GM21515 (cell line): ENCODE measurements at regions not wholly inside any gene's neighbourhood (a gene's known extent, or its start where the extent isn't known, plus 50 kb on each side); places are given as distances from the start of the nearest gene placed in this dataset.

Experiments
- ATAC-seq: cut with Tn5 transposase; IDR thresholded peaks from one replicate; pipeline ENCODE4 v1.9.1; 2021; ENCODE audit not compliant: unreplicated experiment

- ATAC-seq, result no peak
Measured at GRCh38 chr4:113849771-113850170, 88.2 kb upstream of the CAMK2D start.

GRCh38 chr4:113847710-113848109, 86.2 kb upstream of the CAMK2D start:
- no peak for ATAC-seq

- no peak for ATAC-seq
Measured at GRCh38 chr4:113846433-113846832, 84.9 kb upstream of the CAMK2D start.

GRCh38 chr4:113845138-113845537, 83.6 kb upstream of the CAMK2D start:
- ATAC-seq, result no peak

- no peak for ATAC-seq
Measured at GRCh38 chr4:113844369-113844768, 82.8 kb upstream of the CAMK2D start.

GRCh38 chr4:113840861-113841260, 79.3 kb upstream of the CAMK2D start:
- ATAC-seq, result no peak

GRCh38 chr4:113838460-113838859, 76.9 kb upstream of the CAMK2D start:
- no peak for ATAC-seq

- peak; percentile 100 for ATAC-seq
Measured at GRCh38 chr4:113837397-113837796, 75.9 kb upstream of the CAMK2D start.

- no peak for ATAC-seq
Measured at GRCh38 chr4:113835005-113835404, 73.5 kb upstream of the CAMK2D start.

- no peak for ATAC-seq
Measured at GRCh38 chr4:113834298-113834697, 72.8 kb upstream of the CAMK2D start.

- no peak for ATAC-seq
Measured at GRCh38 chr4:113832803-113833202, 71.3 kb upstream of the CAMK2D start.

- ATAC-seq, result no peak
Measured at GRCh38 chr4:113831457-113831856, 69.9 kb upstream of the CAMK2D start.

GRCh38 chr4:113828702-113829101, 67.2 kb upstream of the CAMK2D start:
- ATAC-seq, result no peak

- no peak for ATAC-seq
Measured at GRCh38 chr4:113827285-113827684, 65.7 kb upstream of the CAMK2D start.

GRCh38 chr4:113826421-113826820, 64.9 kb upstream of the CAMK2D start:
- ATAC-seq, result no peak

GRCh38 chr4:113825272-113825671, 63.7 kb upstream of the CAMK2D start:
- peak; percentile 73 for ATAC-seq

- ATAC-seq, result no peak
Measured at GRCh38 chr4:113824396-113824795, 62.9 kb upstream of the CAMK2D start.

- peak; percentile 73 for ATAC-seq
Measured at GRCh38 chr4:113823291-113823659, 61.7 kb upstream of the CAMK2D start.

GRCh38 chr4:113822555-113823290, 61.2 kb upstream of the CAMK2D start:
- ATAC-seq, result peak; percentile 63

- ATAC-seq, result no peak
Measured at GRCh38 chr4:113821856-113822255, 60.3 kb upstream of the CAMK2D start.

GRCh38 chr4:113820108-113820507, 58.6 kb upstream of the CAMK2D start:
- no peak for ATAC-seq

- no peak for ATAC-seq
Measured at GRCh38 chr4:113815826-113816225, 54.3 kb upstream of the CAMK2D start.

GRCh38 chr4:113811359-113811758, 49.8 kb upstream of the CAMK2D start:
- no peak for ATAC-seq
